ENCODE measurements at regions not wholly inside any gene's neighbourhood (a gene's known extent, or its start where the extent isn't known, plus 50 kb on each side); places are given as distances from the start of the nearest gene placed in this dataset.

- H3K27ac ChIP-seq: no peak overlapping the region
- DNase-seq: no peak
- intact Hi-C loops (cut with DNase I): no loop called here
- 29% methylated on average over 4 of the region's 4 CpGs for WGBS (ENCODE audit: insufficient coverage, low coverage, low lambda C conversion rate, missing lambda C conversion rate)
- no peak for ATAC-seq
- no peak overlapping the region for H3K4me3 ChIP-seq
- H3K27me3 ChIP-seq: no peaks in the 10 kb centered on the region
- H3K9me3 ChIP-seq: no peaks in the 10 kb centered on the region
- no peaks in the 10 kb centered on the region for H3K36me3 ChIP-seq
- no peaks in the 10 kb centered on the region for H3K4me1 ChIP-seq
- TF ChIP-seq POLR2A (IDR thresholded peaks at IDR 0.05): no peak
Measured at GRCh38 chr5:3660630-3661029, 65.0 kb downstream of the IRX1 start.

DNA sequence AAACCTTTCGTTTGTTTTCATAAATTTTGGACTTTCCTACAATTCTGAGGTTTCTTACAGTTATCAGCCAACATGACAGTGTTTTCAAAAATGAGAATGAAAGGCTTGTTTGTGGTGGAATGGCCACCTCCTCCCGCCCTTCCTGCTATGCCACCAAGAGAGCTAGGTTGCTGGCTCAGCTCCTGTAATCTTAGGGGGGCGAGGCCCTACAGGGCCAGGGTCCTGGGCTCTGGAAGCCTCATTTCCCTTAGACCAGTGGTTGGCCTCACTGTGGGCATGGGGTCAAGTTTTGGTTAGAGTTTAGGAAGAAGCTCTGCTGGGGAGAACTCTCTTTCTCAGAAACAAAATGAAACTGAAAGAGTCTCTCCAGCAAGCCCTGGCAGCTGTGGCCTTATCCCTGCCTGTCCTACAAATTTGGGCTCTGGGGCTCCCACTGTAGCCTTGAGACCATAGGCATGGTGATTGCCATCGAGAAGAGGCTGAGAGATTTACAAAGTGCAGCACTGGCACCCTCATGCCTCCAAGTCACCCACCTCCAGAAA lies 66.2 kb downstream of the IRX1 start:
- ATAC-seq: no peak
- no peaks in the 10 kb centered on the region for H3K4me1 ChIP-seq
- TF ChIP-seq, protein P1, sequence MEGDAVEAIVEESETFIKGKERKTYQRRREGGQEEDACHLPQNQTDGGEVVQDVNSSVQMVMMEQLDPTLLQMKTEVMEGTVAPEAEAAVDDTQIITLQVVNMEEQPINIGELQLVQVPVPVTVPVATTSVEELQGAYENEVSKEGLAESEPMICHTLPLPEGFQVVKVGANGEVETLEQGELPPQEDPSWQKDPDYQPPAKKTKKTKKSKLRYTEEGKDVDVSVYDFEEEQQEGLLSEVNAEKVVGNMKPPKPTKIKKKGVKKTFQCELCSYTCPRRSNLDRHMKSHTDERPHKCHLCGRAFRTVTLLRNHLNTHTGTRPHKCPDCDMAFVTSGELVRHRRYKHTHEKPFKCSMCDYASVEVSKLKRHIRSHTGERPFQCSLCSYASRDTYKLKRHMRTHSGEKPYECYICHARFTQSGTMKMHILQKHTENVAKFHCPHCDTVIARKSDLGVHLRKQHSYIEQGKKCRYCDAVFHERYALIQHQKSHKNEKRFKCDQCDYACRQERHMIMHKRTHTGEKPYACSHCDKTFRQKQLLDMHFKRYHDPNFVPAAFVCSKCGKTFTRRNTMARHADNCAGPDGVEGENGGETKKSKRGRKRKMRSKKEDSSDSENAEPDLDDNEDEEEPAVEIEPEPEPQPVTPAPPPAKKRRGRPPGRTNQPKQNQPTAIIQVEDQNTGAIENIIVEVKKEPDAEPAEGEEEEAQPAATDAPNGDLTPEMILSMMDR (IDR thresholded peaks at IDR 0.05): no peak
- TF ChIP-seq POLR2A (IDR thresholded peaks at IDR 0.05): no peak
- WGBS (ENCODE audit: insufficient coverage, low coverage, low lambda C conversion rate, missing lambda C conversion rate): 25% methylated on average over 4 of the region's 4 CpGs
- intact Hi-C loops (cut with DNase I): no loop called here
- H3K36me3 ChIP-seq: no peaks in the 10 kb centered on the region
- no peak for DNase-seq
- H3K4me3 ChIP-seq: no peak overlapping the region
- no peak overlapping the region for H3K27ac ChIP-seq
- no peaks in the 10 kb centered on the region for H3K9me3 ChIP-seq
- H3K27me3 ChIP-seq: no peaks in the 10 kb centered on the region

DNA sequence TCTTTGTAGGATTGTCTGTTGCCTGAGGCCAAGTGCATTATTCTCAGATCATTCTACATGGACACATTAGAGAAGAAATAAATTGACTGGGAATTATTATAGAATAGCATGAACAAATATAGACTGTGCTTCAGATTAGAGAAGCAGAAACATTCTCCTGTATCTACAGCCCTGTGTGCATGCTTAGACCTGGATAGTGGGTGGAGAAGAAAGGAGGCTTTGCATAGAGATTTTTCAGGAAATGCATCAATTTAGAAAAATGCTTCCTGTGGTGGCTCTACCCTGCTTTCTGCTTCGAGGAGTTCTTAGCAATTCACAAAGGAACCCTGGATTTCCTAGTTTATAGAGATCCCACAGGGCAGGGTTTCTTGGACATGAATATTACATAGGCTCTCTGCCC lies 66.7 kb downstream of the IRX1 start:
- no peaks in the 10 kb centered on the region for H3K4me1 ChIP-seq
- no peaks in the 10 kb centered on the region for H3K36me3 ChIP-seq
- 33% methylated on average over 1 of the region's 1 CpG for WGBS (ENCODE audit: insufficient coverage, low coverage, low lambda C conversion rate, missing lambda C conversion rate)
- no peak overlapping the region for H3K4me3 ChIP-seq
- H3K9me3 ChIP-seq: no peaks in the 10 kb centered on the region
- DNase-seq: no peak
- no peaks in the 10 kb centered on the region for H3K27me3 ChIP-seq
- TF ChIP-seq POLR2A (IDR thresholded peaks at IDR 0.05): no peak
- TF ChIP-seq, protein P1 (IDR thresholded peaks at IDR 0.05): no peak
- ATAC-seq: no peak
- intact Hi-C loops (cut with DNase I): no loop called here
- H3K27ac ChIP-seq: no peak overlapping the region

GRCh38 chr5:3671337-3671736 lies 75.7 kb downstream of the IRX1 start:
- Histone ChIP-seq H3K4me1 (no peaks in the 10 kb centered on the region), H3K36me3 (no peaks in the 10 kb centered on the region), H3K9me3 (no peaks in the 10 kb centered on the region), H3K4me3 (no peak overlapping the region), H3K27ac (no peak overlapping the region), H3K27me3 (no peaks in the 10 kb centered on the region)
- ATAC-seq (no peak), DNase-seq (no peak)
- 5% methylated on average over 2 of the region's 3 CpGs for WGBS (ENCODE audit: insufficient coverage, low coverage, low lambda C conversion rate, missing lambda C conversion rate)
- TF ChIP-seq, protein P1 (IDR thresholded peaks at IDR 0.05): no peak
- no peak for TF ChIP-seq POLR2A (IDR thresholded peaks at IDR 0.05)
- intact Hi-C loops (cut with DNase I): no loop called here

GRCh38 chr5:3678801-3679200 lies 83.2 kb downstream of the IRX1 start:
- Histone ChIP-seq H3K27me3 (no peaks in the 10 kb centered on the region), H3K4me1 (no peaks in the 10 kb centered on the region), H3K36me3 (no peaks in the 10 kb centered on the region), H3K27ac (no peak overlapping the region), H3K9me3 (no peaks in the 10 kb centered on the region), H3K4me3 (no peak overlapping the region)
- ATAC-seq (no peak), DNase-seq (no peak)
- intact Hi-C loops (cut with DNase I): no loop called here
- TF ChIP-seq, protein P1 (IDR thresholded peaks at IDR 0.05): no peak
- no peak for TF ChIP-seq POLR2A (IDR thresholded peaks at IDR 0.05)
- WGBS (ENCODE audit: insufficient coverage, low coverage, low lambda C conversion rate, missing lambda C conversion rate): 47% methylated on average over 4 of the region's 4 CpGs
